ENCODE measurements at regions not wholly inside any gene's neighbourhood (a gene's known extent, or its start where the extent isn't known, plus 50 kb on each side); places are given as distances from the start of the nearest gene placed in this dataset.

DNA sequence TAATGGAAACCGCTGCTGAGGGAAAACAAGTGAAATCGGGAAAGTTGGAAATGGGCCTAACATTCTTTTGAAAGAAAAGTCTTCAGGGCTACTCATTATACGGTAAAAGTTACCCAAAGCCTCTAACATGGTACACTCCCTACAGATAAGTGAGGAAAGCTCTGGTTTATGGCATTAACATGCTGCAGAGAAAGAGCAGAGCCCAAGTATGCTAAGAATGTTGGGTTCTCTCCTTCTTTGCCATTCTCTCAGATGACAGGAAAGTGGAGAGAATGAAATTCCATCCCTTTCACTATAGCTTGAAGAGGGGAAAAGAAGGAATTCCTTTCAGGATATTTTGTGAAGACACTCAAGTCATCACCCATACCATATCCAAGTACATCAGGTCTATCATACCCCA is 348.0 kb downstream of the SEC23A start:
- Mint-ChIP-seq H3K27ac (ENCODE audit: unreplicated experiment) (no peak overlapping the region), H3K4me1 (ENCODE audit: low read depth, unreplicated experiment) (peaks cover 13% of the 10 kb centered on the region), H3K9me3 (ENCODE audit: unreplicated experiment) (no peaks in the 10 kb centered on the region), H3K4me3 (ENCODE audit: unreplicated experiment) (no peak overlapping the region), H3K36me3 (ENCODE audit: low read depth, unreplicated experiment) (no peaks in the 10 kb centered on the region), H3K27me3 (ENCODE audit: low read depth, unreplicated experiment) (no peaks in the 10 kb centered on the region)
- H3K79me2 ChIP-seq (ENCODE audit: insufficient read depth, low read length): no peaks in the 10 kb centered on the region
- H3K27me3 ChIP-seq (ENCODE audit: insufficient read depth, low read length): no peaks in the 10 kb centered on the region
- H4K20me1 ChIP-seq (ENCODE audit: insufficient read depth, low read length): no peaks in the 10 kb centered on the region
- TF ChIP-seq CTCF (IDR thresholded peaks at IDR 0.05; ENCODE audit: insufficient read depth, low read depth, low read length): no peak
- no peak for TF ChIP-seq EZH2 (IDR thresholded peaks at IDR 0.05; ENCODE audit: insufficient read depth, low read length)
- no peak overlapping the region for H3K4me3 ChIP-seq (ENCODE audit: insufficient read depth, low read depth, low read length)
- no peak overlapping the region for H3K27ac ChIP-seq (ENCODE audit: low read depth, low read length)
- H3K9ac ChIP-seq (ENCODE audit: low read length): no peak overlapping the region
- no peaks in the 10 kb centered on the region for H3K4me1 ChIP-seq (ENCODE audit: insufficient read depth, low read length)
- H3K4me2 ChIP-seq (ENCODE audit: low read length): no peak overlapping the region
- DNase-seq (ENCODE audit: low read depth): peak; percentile 12
- no peaks in the 10 kb centered on the region for H3K36me3 ChIP-seq (ENCODE audit: insufficient read depth, low read length)
- H2AFZ ChIP-seq (ENCODE audit: low read depth, low read length): no peak overlapping the region
- H3K9me3 ChIP-seq (ENCODE audit: insufficient read depth, low read depth, low read length): no peaks in the 10 kb centered on the region
- FAIRE-seq: no peak

DNA sequence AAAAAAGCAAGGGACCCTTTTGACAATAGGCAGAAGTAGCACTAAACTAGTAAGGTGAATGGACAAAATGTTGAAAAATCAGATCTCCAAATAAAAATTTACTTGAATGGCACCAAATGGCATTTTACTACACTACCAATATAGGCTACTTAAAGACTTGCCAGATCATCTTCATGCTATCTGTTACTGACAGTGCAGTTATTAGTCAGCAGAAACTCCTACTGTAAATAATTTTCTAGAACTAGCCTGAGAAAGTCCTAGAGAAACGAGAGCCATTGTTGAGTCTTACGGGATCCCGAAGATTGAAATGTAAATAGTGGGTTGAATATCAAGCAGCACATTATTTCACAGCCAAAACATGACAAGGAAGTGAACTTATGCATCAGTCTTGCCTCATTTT is 350.3 kb downstream of the SEC23A start:
- Histone ChIP-seq H2AFZ (ENCODE audit: low read depth, low read length) (no peak overlapping the region), H3K4me2 (ENCODE audit: low read length) (no peak overlapping the region), H3K9me3 (ENCODE audit: insufficient read depth, low read depth, low read length) (no peaks in the 10 kb centered on the region), H3K9ac (ENCODE audit: low read length) (no peak overlapping the region), H3K79me2 (ENCODE audit: insufficient read depth, low read length) (no peaks in the 10 kb centered on the region), H3K36me3 (ENCODE audit: insufficient read depth, low read length) (no peaks in the 10 kb centered on the region), H3K27me3 (ENCODE audit: insufficient read depth, low read length) (no peaks in the 10 kb centered on the region), H3K4me3 (ENCODE audit: insufficient read depth, low read depth, low read length) (no peak overlapping the region), H3K4me1 (ENCODE audit: insufficient read depth, low read length) (no peaks in the 10 kb centered on the region), H3K27ac (ENCODE audit: low read depth, low read length) (no peak overlapping the region), H4K20me1 (ENCODE audit: insufficient read depth, low read length) (no peaks in the 10 kb centered on the region)
- Mint-ChIP-seq H3K9me3 (ENCODE audit: unreplicated experiment) (no peaks in the 10 kb centered on the region), H3K27me3 (ENCODE audit: low read depth, unreplicated experiment) (no peaks in the 10 kb centered on the region), H3K4me3 (ENCODE audit: unreplicated experiment) (no peak overlapping the region), H3K36me3 (ENCODE audit: low read depth, unreplicated experiment) (no peaks in the 10 kb centered on the region), H3K27ac (ENCODE audit: unreplicated experiment) (no peak overlapping the region), H3K4me1 (ENCODE audit: low read depth, unreplicated experiment) (peaks cover 7% of the 10 kb centered on the region)
- no peak for FAIRE-seq
- TF ChIP-seq CTCF (IDR thresholded peaks at IDR 0.05; ENCODE audit: insufficient read depth, low read depth, low read length): no peak
- no peak for TF ChIP-seq EZH2 (IDR thresholded peaks at IDR 0.05; ENCODE audit: insufficient read depth, low read length)
- no peak for DNase-seq (ENCODE audit: low read depth)

- Mint-ChIP-seq H3K27ac (ENCODE audit: unreplicated experiment) (no peak overlapping the region), H3K36me3 (ENCODE audit: low read depth, unreplicated experiment) (no peaks in the 10 kb centered on the region), H3K4me3 (ENCODE audit: unreplicated experiment) (no peak overlapping the region), H3K4me1 (ENCODE audit: low read depth, unreplicated experiment) (peaks cover 7% of the 10 kb centered on the region), H3K9me3 (ENCODE audit: unreplicated experiment) (no peaks in the 10 kb centered on the region), H3K27me3 (ENCODE audit: low read depth, unreplicated experiment) (no peaks in the 10 kb centered on the region)
- Histone ChIP-seq H3K4me2 (ENCODE audit: low read length) (no peak overlapping the region), H3K4me3 (ENCODE audit: insufficient read depth, low read depth, low read length) (no peak overlapping the region), H4K20me1 (ENCODE audit: insufficient read depth, low read length) (no peaks in the 10 kb centered on the region), H3K36me3 (ENCODE audit: insufficient read depth, low read length) (no peaks in the 10 kb centered on the region), H3K9me3 (ENCODE audit: insufficient read depth, low read depth, low read length) (no peaks in the 10 kb centered on the region), H2AFZ (ENCODE audit: low read depth, low read length) (no peak overlapping the region), H3K9ac (ENCODE audit: low read length) (no peak overlapping the region), H3K27me3 (ENCODE audit: insufficient read depth, low read length) (no peaks in the 10 kb centered on the region), H3K27ac (ENCODE audit: low read depth, low read length) (no peak overlapping the region), H3K79me2 (ENCODE audit: insufficient read depth, low read length) (no peaks in the 10 kb centered on the region), H3K4me1 (ENCODE audit: insufficient read depth, low read length) (no peaks in the 10 kb centered on the region)
- FAIRE-seq (no peak), DNase-seq (ENCODE audit: low read depth) (no peak)
- TF ChIP-seq CTCF (IDR thresholded peaks at IDR 0.05; ENCODE audit: insufficient read depth, low read depth, low read length) (no peak), EZH2 (IDR thresholded peaks at IDR 0.05; ENCODE audit: insufficient read depth, low read length) (no peak)
Observed at GRCh38 chr14:38752341-38752740, 350.7 kb downstream of the SEC23A start.
